Suprapubic skin (tissue), 3 donors: ENCODE measurements at regions not wholly inside any gene's neighbourhood (a gene's known extent, or its start where the extent isn't known, plus 50 kb on each side); places are given as distances from the start of the nearest gene placed in this dataset.

ENCODE experiments used
- POLR2A ChIP-seq, 2 donors: fragments of 450-650 bp; IDR thresholded peaks; one replicate each; pipeline ENCODE4 v1.6.1; 2017; ENCODE audit warnings: antibody characterized with exemption in 2 of 2, mild to moderate bottlenecking in 2 of 2, moderate library complexity in 2 of 2
- TF ChIP-seq, protein P1 (sequence below), 2 donors: fragments of 200-600 bp in 1 of 2; fragments of 450-650 bp in 1 of 2; sonication (generic) in 1 of 2; IDR thresholded peaks; one replicate each; pipeline ENCODE4 v1.5.1; 2016 to 2019; ENCODE audit warnings: antibody characterized with exemption in 2 of 2, mild to moderate bottlenecking in 1 of 2, moderate library complexity in 1 of 2

- TF ChIP-seq, protein P1, sequence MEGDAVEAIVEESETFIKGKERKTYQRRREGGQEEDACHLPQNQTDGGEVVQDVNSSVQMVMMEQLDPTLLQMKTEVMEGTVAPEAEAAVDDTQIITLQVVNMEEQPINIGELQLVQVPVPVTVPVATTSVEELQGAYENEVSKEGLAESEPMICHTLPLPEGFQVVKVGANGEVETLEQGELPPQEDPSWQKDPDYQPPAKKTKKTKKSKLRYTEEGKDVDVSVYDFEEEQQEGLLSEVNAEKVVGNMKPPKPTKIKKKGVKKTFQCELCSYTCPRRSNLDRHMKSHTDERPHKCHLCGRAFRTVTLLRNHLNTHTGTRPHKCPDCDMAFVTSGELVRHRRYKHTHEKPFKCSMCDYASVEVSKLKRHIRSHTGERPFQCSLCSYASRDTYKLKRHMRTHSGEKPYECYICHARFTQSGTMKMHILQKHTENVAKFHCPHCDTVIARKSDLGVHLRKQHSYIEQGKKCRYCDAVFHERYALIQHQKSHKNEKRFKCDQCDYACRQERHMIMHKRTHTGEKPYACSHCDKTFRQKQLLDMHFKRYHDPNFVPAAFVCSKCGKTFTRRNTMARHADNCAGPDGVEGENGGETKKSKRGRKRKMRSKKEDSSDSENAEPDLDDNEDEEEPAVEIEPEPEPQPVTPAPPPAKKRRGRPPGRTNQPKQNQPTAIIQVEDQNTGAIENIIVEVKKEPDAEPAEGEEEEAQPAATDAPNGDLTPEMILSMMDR (IDR thresholded peaks at IDR 0.05): no peak
- no peak for TF ChIP-seq POLR2A (IDR thresholded peaks at IDR 0.05)
These were observed 268.7 kb downstream of the MZT1 start for GRCh38 chr13:72458701-72459100.
